SU-DHL-6 (cell line): ENCODE measurements at regions not wholly inside any gene's neighbourhood (a gene's known extent, or its start where the extent isn't known, plus 50 kb on each side); places are given as distances from the start of the nearest gene placed in this dataset.

ENCODE experiments used
- EZH2phosphoT487 ChIP-seq: fragments of 200-600 bp; sonication (generic), shearing (Covaris generic); conservative IDR thresholded peaks from 2 replicates; pipeline ENCODE4 v1.6.1; 2018; ENCODE audit warnings: mild to moderate bottlenecking, antibody characterized with exemption, low read length, moderate library complexity, mixed read lengths
- TF ChIP-seq, protein P1 (sequence below): fragments of 200-600 bp; sonication (generic); IDR thresholded peaks from one replicate; pipeline ENCODE4 v1.5.1; 2017; ENCODE audit warnings: antibody characterized with exemption, mild to moderate bottlenecking, low read length, moderate library complexity; ENCODE audit not compliant: insufficient read depth, poor library complexity, severe bottlenecking

DNA sequence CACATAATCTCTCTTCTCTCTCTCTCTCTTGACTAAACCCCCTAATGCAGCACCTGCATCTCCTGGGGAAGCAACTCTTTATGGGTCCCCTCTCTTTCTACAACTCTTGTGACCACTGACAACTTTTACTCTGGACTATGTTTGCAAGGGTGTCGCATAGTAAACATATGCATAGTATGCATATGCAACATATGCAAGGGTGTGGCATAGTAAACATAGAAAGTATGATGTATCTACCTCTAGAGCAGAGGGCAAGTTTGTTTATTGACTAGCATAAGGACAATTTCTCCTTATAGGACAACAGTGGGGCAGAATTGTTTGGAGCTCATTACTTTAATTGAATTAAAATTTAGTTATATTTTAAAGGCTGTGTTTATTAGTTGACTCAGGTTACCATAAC is 462.5 kb downstream of the AMY1C start:
- TF ChIP-seq, protein P1, sequence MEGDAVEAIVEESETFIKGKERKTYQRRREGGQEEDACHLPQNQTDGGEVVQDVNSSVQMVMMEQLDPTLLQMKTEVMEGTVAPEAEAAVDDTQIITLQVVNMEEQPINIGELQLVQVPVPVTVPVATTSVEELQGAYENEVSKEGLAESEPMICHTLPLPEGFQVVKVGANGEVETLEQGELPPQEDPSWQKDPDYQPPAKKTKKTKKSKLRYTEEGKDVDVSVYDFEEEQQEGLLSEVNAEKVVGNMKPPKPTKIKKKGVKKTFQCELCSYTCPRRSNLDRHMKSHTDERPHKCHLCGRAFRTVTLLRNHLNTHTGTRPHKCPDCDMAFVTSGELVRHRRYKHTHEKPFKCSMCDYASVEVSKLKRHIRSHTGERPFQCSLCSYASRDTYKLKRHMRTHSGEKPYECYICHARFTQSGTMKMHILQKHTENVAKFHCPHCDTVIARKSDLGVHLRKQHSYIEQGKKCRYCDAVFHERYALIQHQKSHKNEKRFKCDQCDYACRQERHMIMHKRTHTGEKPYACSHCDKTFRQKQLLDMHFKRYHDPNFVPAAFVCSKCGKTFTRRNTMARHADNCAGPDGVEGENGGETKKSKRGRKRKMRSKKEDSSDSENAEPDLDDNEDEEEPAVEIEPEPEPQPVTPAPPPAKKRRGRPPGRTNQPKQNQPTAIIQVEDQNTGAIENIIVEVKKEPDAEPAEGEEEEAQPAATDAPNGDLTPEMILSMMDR: no peak
- no peak for TF ChIP-seq EZH2phosphoT487
